ENCODE measurements at regions not wholly inside any gene's neighbourhood (a gene's known extent, or its start where the extent isn't known, plus 50 kb on each side); places are given as distances from the start of the nearest gene placed in this dataset.

DNA sequence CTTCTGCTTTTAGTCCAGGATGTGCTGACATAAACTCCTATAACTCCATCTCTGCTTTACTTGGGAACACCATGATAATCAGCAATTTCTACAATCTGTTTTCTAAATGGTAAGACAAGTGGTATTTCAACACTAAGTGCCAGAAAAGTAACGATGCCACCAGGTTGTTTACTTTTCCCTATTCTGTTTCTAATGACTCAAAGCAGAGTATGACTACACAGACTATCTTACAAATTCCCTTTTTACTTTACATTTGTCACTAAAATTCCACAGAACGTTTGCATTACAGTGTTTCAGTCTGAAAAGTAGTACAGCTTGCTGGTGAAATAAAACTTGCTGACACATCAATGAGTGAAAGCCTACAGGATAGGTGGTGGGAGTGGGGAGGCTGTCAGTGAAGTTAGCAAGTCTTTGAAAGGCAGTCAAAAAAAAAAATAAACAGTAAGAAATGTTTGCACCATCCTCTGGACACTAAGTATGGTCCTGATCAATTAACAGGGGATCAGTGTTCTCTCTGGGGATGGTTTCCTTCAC, 186.5 kb downstream of the LURAP1L start:
- 37 to 41% methylated on average over 2 of the region's 2 CpGs for WGBS, 2 donors

GRCh38 chr9:12963537-12963936, 188.7 kb downstream of the LURAP1L start:
- no peaks in the 10 kb centered on the region for H3K9me3 ChIP-seq
- TF ChIP-seq CTCF (IDR thresholded peaks at IDR 0.05) (no peak), POLR2A (IDR thresholded peaks at IDR 0.05) (no peak)
- no peaks in the 10 kb centered on the region for H3K36me3 ChIP-seq
- DNase-seq: no peak
- H3K4me1 ChIP-seq: no peaks in the 10 kb centered on the region
- no peak overlapping the region for H3K27ac ChIP-seq
- H3K4me3 ChIP-seq (replicated peaks in 1 of 3): no peak overlapping the region
- intact Hi-C loops (cut with DNase I): no loop called here
- H3K27me3 ChIP-seq: no peaks in the 10 kb centered on the region

More for the DNA sequence above, 186.5 kb downstream of the LURAP1L start:
- Histone ChIP-seq H3K27me3 (no peaks in the 10 kb centered on the region), H3K36me3 (no peaks in the 10 kb centered on the region), H3K27ac (no peak overlapping the region), H3K9me3 (no peaks in the 10 kb centered on the region), H3K4me3 (replicated peaks in 1 of 3) (no peak overlapping the region), H3K4me1 (no peaks in the 10 kb centered on the region)
- TF ChIP-seq CTCF (IDR thresholded peaks at IDR 0.05): no peak
- no peak for TF ChIP-seq POLR2A (IDR thresholded peaks at IDR 0.05)
- no peak for DNase-seq
- intact Hi-C loops (cut with DNase I): no loop called here

DNA sequence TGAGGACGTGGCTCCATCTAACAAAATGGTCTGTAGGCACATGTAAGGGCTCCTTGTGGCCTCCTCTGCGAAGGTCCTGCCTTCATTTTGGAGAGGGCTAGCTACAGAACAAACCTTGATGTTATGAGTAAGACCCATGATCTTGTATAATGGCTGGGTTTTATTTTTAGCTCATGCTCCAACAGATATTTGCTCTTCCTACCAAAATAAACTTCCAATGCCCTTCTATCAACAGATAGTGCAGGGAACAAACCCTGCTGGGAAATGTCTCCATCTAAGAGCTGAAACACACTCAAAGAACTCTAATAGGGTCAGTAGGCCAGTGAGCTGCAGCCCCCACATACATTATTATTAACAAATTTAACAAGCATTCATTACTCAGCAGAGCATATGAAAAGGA, 189.5 kb downstream of the LURAP1L start:
- no peak for TF ChIP-seq POLR2A (IDR thresholded peaks at IDR 0.05)
- no peak for TF ChIP-seq CTCF (IDR thresholded peaks at IDR 0.05)
- Histone ChIP-seq H3K27me3 (no peaks in the 10 kb centered on the region), H3K4me1 (no peaks in the 10 kb centered on the region), H3K4me3 (replicated peaks in 1 of 3) (no peak overlapping the region), H3K27ac (no peak overlapping the region), H3K9me3 (no peaks in the 10 kb centered on the region), H3K36me3 (no peaks in the 10 kb centered on the region)
- no peak for DNase-seq
- 90% methylated on average over 2 of the region's 2 CpGs for WGBS, 2 donors
- intact Hi-C loops (cut with DNase I): no loop called here

GRCh38 chr9:12965303-12965702, 190.5 kb downstream of the LURAP1L start:
- DNase-seq: no peak
- Histone ChIP-seq H3K9me3 (no peaks in the 10 kb centered on the region), H3K27ac (no peak overlapping the region), H3K4me1 (no peaks in the 10 kb centered on the region), H3K4me3 (replicated peaks in 1 of 3) (no peak overlapping the region), H3K36me3 (no peaks in the 10 kb centered on the region), H3K27me3 (no peaks in the 10 kb centered on the region)
- TF ChIP-seq CTCF (IDR thresholded peaks at IDR 0.05): no peak
- no peak for TF ChIP-seq POLR2A (IDR thresholded peaks at IDR 0.05)
- 17 to 50% methylated on average over 1 of the region's 1 CpG for WGBS, 2 donors
- intact Hi-C loops (cut with DNase I): no loop called here

DNA sequence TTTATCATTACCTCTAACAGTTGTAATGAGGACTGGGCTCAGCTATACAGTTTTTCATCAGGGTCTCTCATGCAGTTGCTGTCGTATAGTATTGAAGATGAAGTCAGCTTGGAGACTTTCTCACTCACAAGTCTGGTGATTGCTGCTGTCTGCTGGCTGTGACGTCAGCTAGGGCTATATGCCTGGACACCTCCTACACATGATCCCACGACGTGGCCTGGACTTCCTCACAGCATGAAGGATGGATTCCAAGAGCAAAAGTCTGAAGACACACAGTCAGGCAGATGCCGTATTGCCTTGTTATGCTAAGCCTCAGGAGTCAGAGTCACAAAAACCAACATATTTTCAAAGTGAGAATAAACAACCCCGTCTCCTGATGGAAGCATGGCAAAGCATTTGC, 193.3 kb downstream of the LURAP1L start:
- H3K27me3 ChIP-seq: no peaks in the 10 kb centered on the region
- no peak overlapping the region for H3K4me3 ChIP-seq (replicated peaks in 1 of 3)
- H3K4me1 ChIP-seq: no peaks in the 10 kb centered on the region
- WGBS, 2 donors: 70% methylated on average over 6 of the region's 6 CpGs
- H3K36me3 ChIP-seq: no peaks in the 10 kb centered on the region
- DNase-seq: no peak
- H3K27ac ChIP-seq: no peak overlapping the region
- TF ChIP-seq CTCF (IDR thresholded peaks at IDR 0.05): no peak
- TF ChIP-seq POLR2A (IDR thresholded peaks at IDR 0.05): no peak
- intact Hi-C loops (cut with DNase I): no loop called here
- H3K9me3 ChIP-seq: no peaks in the 10 kb centered on the region

All from thyroid gland (tissue), 4 donors.